H1 (cell line): ENCODE measurements at regions not wholly inside any gene's neighbourhood (a gene's known extent, or its start where the extent isn't known, plus 50 kb on each side); places are given as distances from the start of the nearest gene placed in this dataset.

Source experiments
- CHD1 ChIP-seq: IDR thresholded peaks from 2 replicates; pipeline ENCODE4 v1.6.1; 2012; ENCODE audit warnings: low read depth, low read length, improper control_type of control experiment
- KDM5A ChIP-seq: fragments of 200-600 bp; IDR thresholded peaks from 2 replicates; pipeline ENCODE4 v1.7.1; 2012; ENCODE audit warnings: mild to moderate bottlenecking, low read length, inconsistent platforms, mixed read lengths
- MAFK ChIP-seq: IDR thresholded peaks from 2 replicates; pipeline ENCODE4 v1.6.1; 2012; ENCODE audit warnings: low read depth, mild to moderate bottlenecking, improper control_type of control experiment, low read length
- RBBP5 ChIP-seq: IDR thresholded peaks from 2 replicates; pipeline ENCODE4 v1.7.1; 2012; ENCODE audit warnings: low read depth, mild to moderate bottlenecking, inconsistent platforms, low read length, moderate library complexity, borderline replicate concordance
- SRF ChIP-seq: IDR thresholded peaks from 2 replicates; pipeline ENCODE4 v1.6.1; 2011; ENCODE audit warnings: mild to moderate bottlenecking, low read depth, low read length, moderate library complexity

DNA sequence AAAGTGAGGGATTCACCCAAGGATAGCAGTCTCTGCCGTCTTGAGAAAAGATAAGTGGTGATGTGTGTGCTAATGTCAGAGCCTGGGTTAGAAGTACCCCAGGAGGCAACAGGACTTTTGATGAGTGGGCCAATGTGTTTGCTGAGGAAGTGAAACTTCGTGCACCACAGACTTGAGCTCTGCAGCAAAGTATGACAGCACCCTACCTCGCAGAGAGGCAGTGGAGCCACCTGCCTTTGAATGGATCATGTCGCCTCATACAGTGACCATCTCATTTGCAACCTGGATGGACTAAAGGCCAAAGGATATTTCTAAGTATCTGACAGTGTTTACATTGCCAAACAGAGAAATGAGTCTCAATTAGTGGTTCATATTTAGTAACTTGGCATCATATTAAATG, 593.9 kb upstream of the GRAMD2B start (continued):
- TF ChIP-seq CHD1 = no peak
- no peak for TF ChIP-seq MAFK
- no peak for TF ChIP-seq SRF
- no peak for TF ChIP-seq KDM5A
- TF ChIP-seq RBBP5 = no peak
